Activated naive CD4-positive, alpha-beta T cell treated with anti-CD3 and anti-CD28 coated beads for 36 hours (primary cell): ENCODE measurements at regions not wholly inside any gene's neighbourhood (a gene's known extent, or its start where the extent isn't known, plus 50 kb on each side); places are given as distances from the start of the nearest gene placed in this dataset. TPM values are rescaled to one million over a fixed set of nuclear protein-coding genes. Genes with fewer than 3 reads are reported as not detected.
"Not testable (repeated sequence)": the region's sequence is repeated elsewhere in the genome, so short reads cannot be mapped to it uniquely, and the experiment has no call there.

Source experiments
- CTCF ChIA-PET: fragments of 350-600 bp; sonication (Branson Sonifier 250); formaldehyde crosslinking; loops from one replicate; lab custom pipeline; 2021; ENCODE audit warnings: antibody characterized with exemption; lab: Charles Lee
- DNase-seq: peaks from one replicate; pipeline ENCODE4 v3.0.0-alpha.2; 2020
- H3K27ac Mint-ChIP-seq: one replicate; pipeline ENCODE4 v1.8.0; 2021; ENCODE audit warnings: mild to moderate bottlenecking, mixed read lengths
- H3K27me3 Mint-ChIP-seq: one replicate; pipeline ENCODE4 v1.8.0; 2021; ENCODE audit warnings: low read depth, mixed read lengths
- H3K36me3 Mint-ChIP-seq: one replicate; pipeline ENCODE4 v1.8.0; 2021; ENCODE audit warnings: low read depth, mixed read lengths
- H3K4me1 Mint-ChIP-seq: one replicate; pipeline ENCODE4 v1.8.0; 2021; ENCODE audit warnings: low read depth, mixed read lengths
- H3K4me3 Mint-ChIP-seq: one replicate; pipeline ENCODE4 v1.8.0; 2021; ENCODE audit warnings: mild to moderate bottlenecking, moderate library complexity, mixed read lengths
- H3K9me3 Mint-ChIP-seq: one replicate; pipeline ENCODE4 v1.8.0; 2021; ENCODE audit warnings: mixed read lengths
- intact Hi-C: fragments of 100-400 bp; cut with micrococcal nuclease; formaldehyde crosslinking; loops from one replicate; pipeline ENCODE4 v1.15.1; 2023
- microRNA-seq: library from miRNA; unstranded; fragments of <30 nt; microRNA quantifications from one replicate; pipeline ENCODE4 v1.2.0, GENCODE V29; 2022; ENCODE audit warnings: borderline microRNAs expressed, borderline replicate concordance

- Mint-ChIP-seq H3K4me1 (no peaks in the 10 kb centered on the region), H3K9me3 (no peaks in the 10 kb centered on the region), H3K27ac (no peak overlapping the region), H3K4me3 (no peak overlapping the region), H3K27me3 (no peaks in the 10 kb centered on the region), H3K36me3 (no peaks in the 10 kb centered on the region)
- DNase-seq, result no peak
- intact Hi-C loops, result no loop called here
- CTCF ChIA-PET, result interaction anchor here (0.7 kb wide), 1 partner anchor 11 kb away, joined by 5 read pairs; no protein-coding TSS in a partner anchor
Observed at GRCh38 chr3:151544164-151544548, 83.3 kb upstream of the IGSF10 start.

- H3K4me3 Mint-ChIP-seq, result no peak overlapping the region
- H3K27ac Mint-ChIP-seq, result no peak overlapping the region
- no peaks in the 10 kb centered on the region for H3K27me3 Mint-ChIP-seq
- no peaks in the 10 kb centered on the region for H3K36me3 Mint-ChIP-seq
- H3K9me3 Mint-ChIP-seq, result no peaks in the 10 kb centered on the region
- no peaks in the 10 kb centered on the region for H3K4me1 Mint-ChIP-seq
- intact Hi-C loops, result no loop called here
- no peak for DNase-seq
- CTCF ChIA-PET, result no interaction called here
Observed at GRCh38 chr3:151541178-151541577, 80.3 kb upstream of the IGSF10 start.

DNA sequence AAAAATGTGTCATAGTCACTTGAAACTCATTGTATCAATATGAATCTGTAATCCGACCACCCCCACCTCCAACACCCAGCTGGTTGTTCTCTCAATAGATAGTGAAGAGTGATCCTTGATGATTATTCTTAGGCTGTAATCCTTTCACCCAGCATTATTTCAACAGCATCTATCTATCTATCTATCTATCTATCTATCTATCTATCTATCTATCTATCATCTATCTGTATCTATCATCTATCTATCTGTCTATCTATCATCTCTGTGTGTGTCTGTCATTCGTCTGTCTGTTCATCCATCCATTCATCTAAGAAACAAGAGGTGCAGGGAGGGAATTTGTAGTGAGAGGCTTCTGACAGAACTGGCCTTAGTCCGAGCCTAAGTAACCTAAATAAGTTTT is 78.7 kb upstream of the IGSF10 start:
- DNase-seq, result no peak
- CTCF ChIA-PET, result no interaction called here
- Mint-ChIP-seq H3K36me3 (no peaks in the 10 kb centered on the region), H3K27ac (no peak overlapping the region), H3K4me1 (no peaks in the 10 kb centered on the region), H3K9me3 (no peaks in the 10 kb centered on the region), H3K27me3 (no peaks in the 10 kb centered on the region), H3K4me3 (no peak overlapping the region)
- intact Hi-C loops, result no loop called here

- CTCF ChIA-PET, result no interaction called here
- no peaks in the 10 kb centered on the region for H3K27me3 Mint-ChIP-seq
- no peaks in the 10 kb centered on the region for H3K9me3 Mint-ChIP-seq
- intact Hi-C loops, result no loop called here
- no peak overlapping the region for H3K27ac Mint-ChIP-seq
- no peak overlapping the region for H3K4me3 Mint-ChIP-seq
- no peaks in the 10 kb centered on the region for H3K4me1 Mint-ChIP-seq
- DNase-seq, result no peak
- no peaks in the 10 kb centered on the region for H3K36me3 Mint-ChIP-seq
Observed at GRCh38 chr3:151538456-151539393, 77.9 kb upstream of the IGSF10 start.

DNA sequence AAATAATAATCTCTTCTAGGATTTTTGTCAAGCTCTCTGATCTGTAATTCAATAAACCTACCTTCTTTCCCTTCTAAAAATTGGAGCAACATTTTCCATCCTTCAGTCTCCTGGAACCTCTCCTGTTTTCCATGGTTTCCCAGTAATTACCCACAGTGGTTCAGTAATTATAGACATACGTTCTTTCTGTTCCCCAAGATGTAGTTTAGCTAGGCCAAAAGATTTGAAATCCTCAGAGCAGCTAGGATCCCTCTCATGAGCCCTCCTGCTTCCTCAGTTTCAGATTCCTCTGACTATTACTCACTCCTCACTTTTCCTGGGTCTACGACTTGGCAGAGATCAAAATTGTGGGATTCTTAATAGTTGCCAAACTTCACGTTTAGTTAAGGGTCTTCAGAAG is 76.9 kb upstream of the IGSF10 start:
- intact Hi-C loops, result no loop called here
- Mint-ChIP-seq H3K27ac (no peak overlapping the region), H3K36me3 (no peaks in the 10 kb centered on the region), H3K4me3 (no peak overlapping the region), H3K9me3 (no peaks in the 10 kb centered on the region), H3K4me1 (no peaks in the 10 kb centered on the region), H3K27me3 (no peaks in the 10 kb centered on the region)
- CTCF ChIA-PET, result no interaction called here
- DNase-seq, result no peak

DNA sequence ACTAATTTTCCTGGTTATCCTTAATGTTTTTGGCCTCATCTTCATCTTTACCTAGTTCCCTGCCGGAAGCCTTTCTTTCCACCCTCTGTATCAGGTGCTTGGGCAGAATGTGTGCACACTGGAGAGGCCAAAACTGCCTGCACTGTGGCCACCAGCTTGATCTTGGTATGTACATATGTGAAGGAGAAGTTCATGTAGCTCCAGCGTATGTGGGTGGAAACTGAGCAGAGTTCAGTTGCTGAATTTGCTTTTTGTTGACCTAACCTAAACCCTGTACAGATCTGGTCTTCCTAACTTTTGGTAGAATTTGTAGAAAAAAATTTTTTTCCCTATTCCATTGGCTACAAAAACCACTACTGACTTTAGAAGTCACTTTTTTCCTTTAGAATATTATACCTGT is 65.9 kb upstream of the IGSF10 start:
- Mint-ChIP-seq H3K27me3 (peaks cover 9% of the 10 kb centered on the region), H3K4me3 (no peak overlapping the region), H3K4me1 (no peaks in the 10 kb centered on the region), H3K36me3 (no peaks in the 10 kb centered on the region), H3K9me3 (no peaks in the 10 kb centered on the region), H3K27ac (no peak overlapping the region)
- DNase-seq, result no peak
- CTCF ChIA-PET, result no interaction called here
- intact Hi-C loops, result no loop called here

DNA sequence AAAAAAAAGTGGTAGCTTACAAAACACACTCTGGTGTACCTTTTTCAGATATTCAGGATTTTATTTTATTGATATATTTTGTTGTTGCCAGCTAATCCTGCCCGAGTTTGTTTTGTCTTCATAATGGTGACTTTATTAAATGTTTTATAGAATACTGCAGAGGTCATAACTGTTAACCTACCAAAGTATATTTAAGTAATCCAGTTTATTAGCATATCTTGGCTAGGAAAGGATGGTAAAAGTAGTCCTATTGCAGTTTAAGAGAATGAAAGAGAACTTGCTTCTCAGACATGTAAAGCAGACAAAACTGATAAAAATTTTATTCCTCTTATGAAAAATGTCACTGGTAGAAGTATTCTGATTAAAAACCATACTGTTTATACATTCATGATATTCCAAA is 59.2 kb upstream of the IGSF10 start:
- no peak for DNase-seq
- Mint-ChIP-seq H3K36me3 (no peaks in the 10 kb centered on the region), H3K4me3 (no peak overlapping the region), H3K27ac (no peak overlapping the region), H3K27me3 (peaks cover 9% of the 10 kb centered on the region), H3K9me3 (peaks cover 4% of the 10 kb centered on the region), H3K4me1 (no peaks in the 10 kb centered on the region)
- CTCF ChIA-PET, result no interaction called here
- intact Hi-C loops, result no loop called here

GRCh38 chr3:151511433-151511832 is 50.6 kb upstream of the IGSF10 start:
- H3K4me1 Mint-ChIP-seq, H3K36me3 Mint-ChIP-seq, DNase-seq, H3K4me3 Mint-ChIP-seq, intact Hi-C loops, H3K9me3 Mint-ChIP-seq, CTCF ChIA-PET, H3K27ac Mint-ChIP-seq, H3K27me3 Mint-ChIP-seq: not testable (repeated sequence)

Small RNA genes in the stretch of these regions (microRNA-seq; reads per million reads assigned to microRNA genes)
- gene MIR5186, result not detected
